BLaER1 (cell line): ENCODE measurements at regions not wholly inside any gene's neighbourhood (a gene's known extent, or its start where the extent isn't known, plus 50 kb on each side); places are given as distances from the start of the nearest gene placed in this dataset.
"Not testable (repeated sequence)": the region's sequence is repeated elsewhere in the genome, so short reads cannot be mapped to it uniquely, and the experiment has no call there.

ENCODE experiments used
- H3K27ac ChIP-seq: shearing (Covaris generic); formaldehyde crosslinking; 2 replicates; pipeline ENCODE4 v1.8.1; 2022
- H3K27me3 ChIP-seq: shearing (Covaris generic); formaldehyde crosslinking; 2 replicates; pipeline ENCODE4 v1.8.1; 2022
- H3K36me3 ChIP-seq: shearing (Covaris generic); formaldehyde crosslinking; 2 replicates; pipeline ENCODE4 v1.8.1; 2022
- H3K4me1 ChIP-seq: shearing (Covaris generic); formaldehyde crosslinking; 2 replicates; pipeline ENCODE4 v1.8.1; 2022
- H3K4me2 ChIP-seq: shearing (Covaris generic); formaldehyde crosslinking; 2 replicates; pipeline ENCODE4 v1.8.1; 2022
- H3K4me3 ChIP-seq: shearing (Covaris generic); formaldehyde crosslinking; 2 replicates; pipeline ENCODE4 v1.8.1; 2022
- H3K9ac ChIP-seq: shearing (Covaris generic); formaldehyde crosslinking; 2 replicates; pipeline ENCODE4 v1.8.1; 2022
- H3K9me3 ChIP-seq: shearing (Covaris generic); formaldehyde crosslinking; 2 replicates; pipeline ENCODE4 v1.8.1; 2022
- H4K20me1 ChIP-seq: shearing (Covaris generic); formaldehyde crosslinking; 2 replicates; pipeline ENCODE4 v1.8.1; 2022
- Cebpa-rat ChIP-seq: shearing (Covaris generic); IDR thresholded peaks from 2 replicates; pipeline ENCODE4 v1.8.1; 2022

DNA sequence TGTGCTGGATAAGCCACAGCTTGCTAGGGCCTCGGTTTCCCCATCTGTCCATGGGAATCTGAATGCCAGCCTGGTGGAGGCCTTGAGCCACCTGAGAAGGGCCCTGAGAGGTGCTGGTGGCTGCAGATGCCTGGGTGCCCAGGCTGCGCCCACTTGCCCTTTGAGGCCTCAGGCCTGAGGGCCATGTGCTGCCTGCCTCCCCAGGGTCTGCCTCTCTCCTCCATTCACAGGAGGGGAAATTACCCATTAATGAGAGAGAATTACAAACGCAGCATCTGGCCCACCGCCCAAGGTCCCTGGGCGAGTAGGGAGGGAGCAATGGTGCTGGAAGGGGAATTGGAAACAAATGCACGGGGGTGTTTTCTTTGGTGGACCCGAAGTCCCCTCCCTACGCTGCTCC is 59.6 kb downstream of the BARX1 start:
- Histone ChIP-seq H3K36me3 (no peaks in the 10 kb centered on the region), H3K27ac (no peak overlapping the region), H3K4me2 (no peak overlapping the region), H4K20me1 (no peaks in the 10 kb centered on the region), H3K9me3 (peaks cover 25% of the 10 kb centered on the region), H3K4me1 (no peaks in the 10 kb centered on the region), H3K27me3 (no peaks in the 10 kb centered on the region), H3K9ac (no peak overlapping the region), H3K4me3 (no peak overlapping the region)
- TF ChIP-seq Cebpa-rat = no peak

DNA sequence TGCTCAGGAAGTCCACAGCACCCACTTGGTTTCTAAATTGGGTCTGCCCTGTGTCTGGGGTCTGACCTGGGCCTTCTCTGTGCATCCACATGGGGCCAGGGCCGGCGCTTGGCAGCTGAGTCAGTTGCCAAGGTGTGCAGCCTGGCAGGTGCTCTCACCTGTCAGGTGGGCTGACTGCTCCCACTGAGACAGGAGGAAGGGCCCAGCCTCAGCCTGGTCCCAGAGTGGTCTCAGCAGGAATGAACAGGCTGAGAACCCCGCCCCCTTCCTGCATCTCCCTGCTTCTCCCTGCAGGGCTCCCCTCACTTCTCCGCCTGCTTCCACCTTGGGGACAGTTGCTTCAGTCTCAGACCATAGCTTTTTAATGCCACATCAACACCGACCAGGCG is 60.5 kb downstream of the BARX1 start:
- Histone ChIP-seq H4K20me1 (no peaks in the 10 kb centered on the region), H3K4me3 (no peak overlapping the region), H3K4me2 (no peak overlapping the region), H3K27ac (no peak overlapping the region), H3K9me3 (peaks cover 25% of the 10 kb centered on the region), H3K27me3 (no peaks in the 10 kb centered on the region), H3K9ac (no peak overlapping the region), H3K36me3 (no peaks in the 10 kb centered on the region), H3K4me1 (no peaks in the 10 kb centered on the region)
- no peak for TF ChIP-seq Cebpa-rat

DNA sequence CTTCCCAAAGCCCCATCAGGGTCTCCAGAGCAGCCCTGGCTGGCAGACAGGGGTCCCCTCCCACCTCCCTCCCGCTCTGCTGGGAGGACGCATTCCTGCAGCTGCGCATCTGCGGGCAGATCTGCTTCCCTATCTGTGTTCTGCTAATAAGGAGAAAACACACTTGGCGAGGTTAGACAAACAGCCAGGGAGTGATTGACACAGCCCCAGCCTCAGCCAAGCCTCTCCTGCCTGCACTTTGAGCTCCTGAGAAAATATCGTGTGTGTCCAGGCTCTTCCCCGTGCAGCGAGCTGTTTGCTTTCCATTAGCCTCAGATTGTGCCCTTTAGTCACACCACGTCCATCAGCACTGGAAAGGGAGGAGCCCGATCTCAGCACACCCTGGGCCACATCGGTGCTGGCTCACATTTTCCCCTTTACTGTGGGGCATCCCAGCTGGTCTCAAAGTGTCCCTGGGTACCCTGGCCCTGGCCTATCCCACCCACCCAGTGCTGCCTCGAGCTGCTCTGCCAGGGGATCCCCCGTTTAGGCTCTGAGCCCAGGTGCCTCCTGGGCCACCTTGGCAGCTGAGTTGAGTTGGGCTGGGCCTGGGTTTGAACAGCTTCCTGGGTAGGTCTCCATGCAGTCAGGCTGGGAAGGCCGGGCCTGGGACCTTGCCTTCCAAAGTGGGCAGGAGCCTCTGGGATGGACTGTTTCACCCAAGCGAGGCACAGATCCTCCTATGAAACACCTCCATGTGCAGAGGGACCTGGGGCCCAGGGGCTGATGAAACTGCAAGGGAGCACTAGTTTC is 61.1 kb downstream of the BARX1 start:
- H3K27me3 ChIP-seq = no peaks in the 10 kb centered on the region
- no peak overlapping the region for H3K4me3 ChIP-seq
- H3K9ac ChIP-seq = no peak overlapping the region
- H3K36me3 ChIP-seq = no peaks in the 10 kb centered on the region
- no peak for TF ChIP-seq Cebpa-rat
- no peak overlapping the region for H3K27ac ChIP-seq
- no peaks in the 10 kb centered on the region for H3K4me1 ChIP-seq
- H4K20me1 ChIP-seq = no peaks in the 10 kb centered on the region
- H3K4me2 ChIP-seq = no peak overlapping the region
- H3K9me3 ChIP-seq = peaks cover 25% of the 10 kb centered on the region

DNA sequence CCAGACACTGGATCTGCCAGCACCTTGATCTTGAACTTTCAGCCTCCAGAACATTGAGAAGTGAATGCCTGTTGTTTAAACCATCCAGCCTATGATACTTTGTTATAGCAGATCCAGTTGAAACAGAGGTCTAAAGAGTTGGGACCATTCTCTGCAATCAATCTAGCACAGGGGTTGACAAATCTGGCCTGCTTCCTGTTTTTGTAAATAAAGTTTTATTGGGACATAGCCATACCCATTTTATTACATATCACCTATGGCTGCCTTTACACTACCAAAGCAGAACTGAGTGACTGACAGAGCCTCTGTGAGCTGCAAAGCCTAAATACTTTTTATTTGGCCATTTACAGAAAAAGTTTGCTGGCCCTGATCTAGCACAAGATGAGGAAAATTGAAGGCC is 62.0 kb downstream of the BARX1 start:
- Histone ChIP-seq H3K36me3 (no peaks in the 10 kb centered on the region), H3K27ac (no peak overlapping the region), H3K9me3 (peaks cover 25% of the 10 kb centered on the region), H4K20me1 (no peaks in the 10 kb centered on the region), H3K4me3 (no peak overlapping the region), H3K4me2 (no peak overlapping the region), H3K27me3 (no peaks in the 10 kb centered on the region), H3K4me1 (no peaks in the 10 kb centered on the region), H3K9ac (no peak overlapping the region)
- no peak for TF ChIP-seq Cebpa-rat

DNA sequence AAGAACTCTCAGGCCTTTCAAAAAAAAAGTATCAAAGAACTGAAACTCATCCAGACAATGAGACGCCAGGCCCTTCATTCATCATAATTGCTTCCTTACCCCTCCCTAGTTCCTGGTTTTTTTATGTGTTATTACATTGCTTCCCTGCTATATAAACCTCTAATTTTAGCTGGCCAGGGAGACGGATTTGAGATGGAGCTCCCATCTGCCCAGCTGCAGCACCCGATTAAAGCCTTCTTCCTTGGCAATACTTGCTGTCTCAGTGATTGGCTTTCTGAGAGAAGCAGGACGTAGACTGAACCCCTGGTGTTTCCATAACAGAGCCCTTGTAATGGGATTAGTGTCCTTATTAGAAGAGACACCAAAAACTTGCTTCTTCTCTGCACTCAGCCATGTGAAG is 62.4 kb downstream of the BARX1 start:
- Histone ChIP-seq H3K9me3 (peaks cover 25% of the 10 kb centered on the region), H3K4me1 (no peaks in the 10 kb centered on the region), H3K27ac (no peak overlapping the region), H3K27me3 (no peaks in the 10 kb centered on the region), H3K4me2 (no peak overlapping the region), H4K20me1 (no peaks in the 10 kb centered on the region), H3K4me3 (no peak overlapping the region), H3K9ac (no peak overlapping the region), H3K36me3 (no peaks in the 10 kb centered on the region)
- no peak for TF ChIP-seq Cebpa-rat

DNA sequence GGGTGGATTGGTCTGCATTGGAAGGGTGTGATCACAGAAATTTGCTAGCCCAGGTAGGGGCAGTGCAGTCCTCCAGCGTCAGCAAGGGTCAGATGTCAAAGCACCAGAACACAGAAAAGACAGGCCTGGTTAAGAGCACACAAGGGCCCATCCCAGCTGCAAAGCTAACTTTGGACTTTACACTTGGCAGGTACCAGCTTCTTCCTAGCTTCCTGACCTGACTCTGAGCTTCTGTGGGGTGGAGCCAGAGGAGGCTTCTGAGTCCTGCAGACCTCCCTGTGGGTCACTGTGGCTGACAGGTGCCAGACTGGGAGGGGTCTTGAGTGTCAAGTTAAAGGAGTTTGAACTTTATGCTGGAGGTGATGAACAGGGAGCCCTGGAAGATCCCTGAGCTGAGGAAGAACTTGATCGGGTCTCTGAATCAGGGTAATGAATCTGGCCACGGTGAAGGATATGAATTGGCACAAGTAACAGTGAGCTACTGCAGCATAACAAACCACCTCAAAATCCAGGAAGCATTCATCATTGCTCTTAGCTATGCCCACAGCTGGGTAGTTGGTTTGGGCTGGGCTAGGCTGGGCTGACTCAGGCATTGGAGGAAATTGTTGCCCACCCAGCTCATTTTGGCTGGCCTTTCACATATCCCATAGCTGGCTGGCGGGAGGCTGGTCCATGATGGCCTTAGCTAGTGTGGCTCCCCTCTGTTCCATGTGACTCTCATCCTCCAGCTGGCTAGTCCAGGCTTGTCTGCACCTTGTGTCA is 63.4 kb downstream of the BARX1 start:
- TF ChIP-seq Cebpa-rat = no peak
- Histone ChIP-seq H3K36me3 (no peaks in the 10 kb centered on the region), H4K20me1 (no peaks in the 10 kb centered on the region)

DNA sequence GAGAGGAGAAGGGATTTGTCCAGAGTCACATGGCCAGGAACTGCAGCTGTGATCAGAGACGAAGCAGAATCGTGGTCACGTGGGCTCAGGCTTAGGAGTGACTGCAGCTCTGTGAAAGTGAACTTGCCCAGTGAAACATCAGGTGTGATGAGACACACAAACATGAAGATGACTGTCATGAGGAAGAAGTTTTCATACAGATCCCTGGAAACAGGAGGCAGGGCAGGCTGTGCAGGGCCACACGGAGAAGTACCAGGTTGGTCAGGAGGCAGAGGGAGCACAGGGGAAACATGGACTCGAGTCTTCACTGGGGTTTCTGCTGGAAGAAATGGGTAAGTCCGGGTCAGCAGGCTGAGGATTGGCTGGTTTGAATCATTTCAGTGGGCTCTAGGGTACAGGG is 64.1 kb downstream of the BARX1 start:
- H3K27ac ChIP-seq = no peak overlapping the region
- H4K20me1 ChIP-seq = no peaks in the 10 kb centered on the region
- H3K9me3 ChIP-seq = peaks cover 25% of the 10 kb centered on the region
- no peaks in the 10 kb centered on the region for H3K27me3 ChIP-seq
- no peak for TF ChIP-seq Cebpa-rat
- no peak overlapping the region for H3K4me2 ChIP-seq
- H3K36me3 ChIP-seq = no peaks in the 10 kb centered on the region
- H3K9ac ChIP-seq = no peak overlapping the region
- no peaks in the 10 kb centered on the region for H3K4me1 ChIP-seq
- no peak overlapping the region for H3K4me3 ChIP-seq

More for the DNA sequence above, 63.4 kb downstream of the BARX1 start:
- no peaks in the 10 kb centered on the region for H3K4me1 ChIP-seq
- no peak overlapping the region for H3K4me2 ChIP-seq
- no peak overlapping the region for H3K9ac ChIP-seq
- no peak overlapping the region for H3K27ac ChIP-seq
- H3K9me3 ChIP-seq = peaks cover 25% of the 10 kb centered on the region
- no peak overlapping the region for H3K4me3 ChIP-seq
- no peaks in the 10 kb centered on the region for H3K27me3 ChIP-seq

DNA sequence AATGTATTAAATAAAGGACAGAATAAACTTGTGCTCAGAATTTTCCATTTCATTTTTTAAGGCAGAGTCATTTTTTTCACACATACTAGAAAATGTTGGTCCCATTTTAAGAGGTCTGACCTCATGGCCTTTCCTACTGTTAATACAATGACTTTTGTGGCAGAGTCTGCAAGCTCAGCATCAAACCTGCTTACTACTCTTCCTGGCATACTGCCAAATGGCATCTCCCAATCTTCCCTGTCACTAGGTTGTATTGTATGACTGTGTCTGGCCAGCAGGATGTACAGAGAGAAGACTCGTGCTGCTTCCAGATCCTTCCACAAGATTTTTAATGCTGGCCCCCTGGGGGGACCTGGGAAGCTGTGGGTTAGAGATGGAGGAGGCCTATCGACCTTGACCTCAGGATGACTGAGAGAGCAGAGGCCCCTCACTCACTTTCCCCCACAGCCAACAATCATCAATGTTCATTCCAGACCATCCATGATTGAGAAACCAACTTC is 64.7 kb downstream of the BARX1 start:
- no peak for TF ChIP-seq Cebpa-rat
- Histone ChIP-seq H3K36me3 (no peaks in the 10 kb centered on the region), H3K4me2 (no peak overlapping the region), H3K27me3 (no peaks in the 10 kb centered on the region), H3K9me3 (peaks cover 25% of the 10 kb centered on the region), H3K9ac (no peak overlapping the region), H3K27ac (no peak overlapping the region), H4K20me1 (no peaks in the 10 kb centered on the region), H3K4me1 (no peaks in the 10 kb centered on the region), H3K4me3 (no peak overlapping the region)

DNA sequence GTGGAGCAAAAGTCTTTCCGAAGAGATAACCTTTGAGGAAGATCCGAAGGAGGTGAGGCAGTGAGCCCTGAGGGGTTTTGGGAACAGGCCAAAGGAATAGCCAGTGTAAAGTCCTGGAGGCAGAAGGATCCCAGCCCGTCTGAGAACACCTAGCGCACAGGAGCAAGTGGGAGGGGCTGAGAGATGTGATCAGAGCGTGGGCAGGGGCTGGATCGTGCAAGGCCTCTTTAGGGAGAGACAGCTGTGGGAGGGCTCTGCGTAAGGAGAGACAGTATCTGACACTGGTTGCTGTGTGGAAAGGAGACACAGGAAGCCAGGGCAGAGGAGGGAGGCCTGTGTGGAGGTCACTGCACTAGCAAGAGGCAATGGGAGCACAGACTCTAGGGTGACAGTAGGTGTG is 68.2 kb downstream of the BARX1 start:
- Histone ChIP-seq H3K36me3 (no peaks in the 10 kb centered on the region), H3K9ac (no peak overlapping the region), H3K27ac (no peak overlapping the region), H3K9me3 (peaks cover 6% of the 10 kb centered on the region), H4K20me1 (no peaks in the 10 kb centered on the region), H3K4me1 (no peaks in the 10 kb centered on the region), H3K4me2 (no peak overlapping the region), H3K27me3 (no peaks in the 10 kb centered on the region), H3K4me3 (no peak overlapping the region)
- TF ChIP-seq Cebpa-rat = no peak

DNA sequence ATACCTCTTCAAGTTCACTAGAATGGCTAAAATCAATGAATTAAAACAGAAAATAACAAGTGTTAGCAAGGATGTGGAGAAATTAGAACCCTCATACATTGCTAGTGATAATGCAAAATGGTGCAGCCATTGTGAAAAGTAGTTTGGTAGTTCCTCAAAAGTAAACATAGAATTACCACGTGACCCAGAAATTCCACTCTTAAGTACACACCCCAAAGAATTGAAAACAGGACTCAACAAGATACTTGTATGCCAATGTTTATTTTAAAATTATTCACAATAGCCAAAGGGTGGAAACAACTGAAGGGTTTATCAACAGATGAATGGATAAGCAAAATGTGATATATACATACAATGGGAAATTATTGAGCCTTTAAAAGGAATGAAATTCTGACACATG is 70.3 kb downstream of the BARX1 start:
- Histone ChIP-seq H4K20me1 (no peaks in the 10 kb centered on the region), H3K9ac (no peak overlapping the region), H3K9me3 (no peaks in the 10 kb centered on the region), H3K27ac (no peak overlapping the region), H3K27me3 (no peaks in the 10 kb centered on the region), H3K36me3 (no peaks in the 10 kb centered on the region), H3K4me1 (no peaks in the 10 kb centered on the region), H3K4me3 (no peak overlapping the region), H3K4me2 (no peak overlapping the region)
- no peak for TF ChIP-seq Cebpa-rat

DNA sequence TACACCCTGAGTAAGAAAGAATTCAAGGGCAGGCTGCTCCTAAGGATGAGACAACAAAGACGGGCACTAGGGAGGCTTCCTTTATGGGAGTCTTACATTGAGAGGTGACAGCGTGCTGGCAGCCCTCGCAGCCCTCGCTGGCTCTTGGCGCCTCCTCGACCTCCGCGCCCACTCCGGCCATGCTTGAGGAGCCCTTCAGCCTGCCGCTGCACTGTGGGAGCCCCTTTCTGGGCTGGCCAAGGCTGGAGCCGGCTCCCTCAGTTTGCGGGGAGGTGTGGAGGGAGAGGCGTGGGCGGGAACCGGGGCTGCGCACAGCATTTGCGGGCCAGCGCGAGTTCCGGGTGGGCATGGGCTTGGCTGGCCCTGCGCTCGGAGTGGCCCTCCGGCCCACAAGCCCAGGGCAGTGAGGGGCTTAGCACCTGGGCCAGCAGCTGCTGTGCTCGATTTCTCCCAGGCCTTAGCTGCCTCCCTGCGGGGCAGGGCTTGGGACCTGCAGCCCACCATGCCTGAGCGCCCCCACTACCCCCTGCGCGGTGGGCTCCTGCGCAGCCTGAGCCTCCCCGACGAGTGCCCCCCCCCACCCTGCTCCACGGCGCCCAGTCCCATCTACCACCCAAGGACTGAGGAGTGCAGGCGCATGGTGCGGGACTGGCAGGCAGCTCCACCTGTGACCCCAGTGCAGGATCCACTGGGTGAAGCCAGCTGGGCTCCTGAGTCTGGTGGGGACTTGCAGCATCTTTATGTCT is 75.3 kb downstream of the BARX1 start:
- H3K9ac ChIP-seq, H3K27me3 ChIP-seq, H3K27ac ChIP-seq, H3K4me1 ChIP-seq, H4K20me1 ChIP-seq, H3K4me2 ChIP-seq, H3K4me3 ChIP-seq, H3K36me3 ChIP-seq: not testable (repeated sequence)
- H3K9me3 ChIP-seq = peaks cover 11% of the 10 kb centered on the region
